GM12891 (cell line): ENCODE measurements at regions not wholly inside any gene's neighbourhood (a gene's known extent, or its start where the extent isn't known, plus 50 kb on each side); places are given as distances from the start of the nearest gene placed in this dataset.

Experiments
- DNase-seq: peaks from one replicate; pipeline ENCODE4 v3.0.0; 2011; ENCODE audit warnings: low spot score; ENCODE audit not compliant: insufficient read length
- FAIRE-seq: peaks from 2 replicates; lab custom pipeline; 2011; peaks lifted over from hg19 to GRCh38; lab: Jason Lieb, UNC
- PAX5 ChIP-seq: IDR thresholded peaks from 2 replicates; pipeline ENCODE4 v1.6.1; 2011; ENCODE audit warnings: low read length, moderate library complexity, mild to moderate bottlenecking; ENCODE audit not compliant: insufficient read depth, severe bottlenecking
- POLR2A ChIP-seq: IDR thresholded peaks from 2 replicates; pipeline ENCODE4 v1.6.1; 2011; ENCODE audit warnings: low read depth, low read length, control low read depth
- POLR2AphosphoS5 ChIP-seq: IDR thresholded peaks from 2 replicates; pipeline ENCODE4 v1.6.1; 2011; ENCODE audit warnings: low read depth, low read length, control low read depth
- POU2F2 ChIP-seq: IDR thresholded peaks from 2 replicates; pipeline ENCODE4 v1.6.1; 2011; ENCODE audit warnings: low read depth, mild to moderate bottlenecking, control low read depth, low read length, moderate library complexity
- SPI1 ChIP-seq: IDR thresholded peaks from 2 replicates; pipeline ENCODE4 v1.6.1; 2011; ENCODE audit warnings: low read depth, low read length, control low read depth
- TAF1 ChIP-seq: IDR thresholded peaks from 2 replicates; pipeline ENCODE4 v1.6.1; 2011; ENCODE audit warnings: low read depth, low read length, control low read depth

- no peak for TF ChIP-seq SPI1
- no peak for TF ChIP-seq POLR2A
- no peak for TF ChIP-seq POU2F2
- no peak for TF ChIP-seq PAX5
- no peak for TF ChIP-seq TAF1
- TF ChIP-seq POLR2AphosphoS5 = no peak
- DNase-seq = no peak
- FAIRE-seq = no peak
These were observed 1761.8 kb downstream of the SUCLG1 start for GRCh38 chr2:82697231-82697630.

GRCh38 chr2:82694431-82694830, 1764.6 kb downstream of the SUCLG1 start:
- no peak for TF ChIP-seq TAF1
- FAIRE-seq (no peak), DNase-seq (no peak)

- FAIRE-seq = no peak
- no peak for DNase-seq
- no peak for TF ChIP-seq POU2F2
- no peak for TF ChIP-seq POLR2A
- no peak for TF ChIP-seq POLR2AphosphoS5
- TF ChIP-seq PAX5 = no peak
- no peak for TF ChIP-seq SPI1
- no peak for TF ChIP-seq TAF1
These were observed 1768.2 kb downstream of the SUCLG1 start for GRCh38 chr2:82690757-82691411.

- FAIRE-seq (no peak), DNase-seq (no peak)
- TF ChIP-seq PAX5 (no peak), POLR2AphosphoS5 (no peak)
These were observed 1783.9 kb downstream of the SUCLG1 start for GRCh38 chr2:82675186-82675585.

GRCh38 chr2:82674652-82675051, 1784.4 kb downstream of the SUCLG1 start:
- TF ChIP-seq SPI1 = no peak
- no peak for TF ChIP-seq TAF1
- no peak for TF ChIP-seq POLR2A
- TF ChIP-seq POLR2AphosphoS5 = no peak
- TF ChIP-seq POU2F2 = no peak
- no peak for TF ChIP-seq PAX5
- FAIRE-seq = no peak

GRCh38 chr2:82667491-82667890, 1791.6 kb downstream of the SUCLG1 start:
- TF ChIP-seq POU2F2 = no peak
- TF ChIP-seq PAX5 = no peak
- TF ChIP-seq SPI1 = no peak
- no peak for TF ChIP-seq TAF1
- TF ChIP-seq POLR2AphosphoS5 = no peak
- TF ChIP-seq POLR2A = no peak
- FAIRE-seq = no peak
- no peak for DNase-seq

More at GRCh38 chr2:82674652-82675051, 1784.4 kb downstream of the SUCLG1 start:
- DNase-seq = no peak

GRCh38 chr2:82665691-82666090, 1793.4 kb downstream of the SUCLG1 start:
- FAIRE-seq (no peak), DNase-seq (no peak)
- no peak for TF ChIP-seq POLR2AphosphoS5
- TF ChIP-seq TAF1 = no peak
- no peak for TF ChIP-seq SPI1
- TF ChIP-seq POU2F2 = no peak
- TF ChIP-seq PAX5 = no peak
- TF ChIP-seq POLR2A = no peak

- TF ChIP-seq POU2F2 (no peak), TAF1 (no peak), POLR2AphosphoS5 (no peak), POLR2A (no peak), PAX5 (no peak), SPI1 (no peak)
- no peak for FAIRE-seq
- DNase-seq = no peak
These were observed 1802.0 kb downstream of the SUCLG1 start for GRCh38 chr2:82657106-82657505.

- TF ChIP-seq POLR2AphosphoS5 (no peak), PAX5 (no peak), TAF1 (no peak), POLR2A (no peak), SPI1 (no peak), POU2F2 (no peak)
- DNase-seq (no peak), FAIRE-seq (no peak)
These were observed 1802.7 kb downstream of the SUCLG1 start for GRCh38 chr2:82656420-82656819.

GRCh38 chr2:82652117-82652516, 1807.0 kb downstream of the SUCLG1 start:
- FAIRE-seq (no peak), DNase-seq (no peak)
- no peak for TF ChIP-seq POLR2AphosphoS5
- TF ChIP-seq POLR2A = no peak
- no peak for TF ChIP-seq SPI1
- no peak for TF ChIP-seq POU2F2
- TF ChIP-seq PAX5 = no peak
- no peak for TF ChIP-seq TAF1
